ENCODE measurements at regions not wholly inside any gene's neighbourhood (a gene's known extent, or its start where the extent isn't known, plus 50 kb on each side); places are given as distances from the start of the nearest gene placed in this dataset.
"Not testable (repeated sequence)": the region's sequence is repeated elsewhere in the genome, so short reads cannot be mapped to it uniquely, and the experiment has no call there.

DNA sequence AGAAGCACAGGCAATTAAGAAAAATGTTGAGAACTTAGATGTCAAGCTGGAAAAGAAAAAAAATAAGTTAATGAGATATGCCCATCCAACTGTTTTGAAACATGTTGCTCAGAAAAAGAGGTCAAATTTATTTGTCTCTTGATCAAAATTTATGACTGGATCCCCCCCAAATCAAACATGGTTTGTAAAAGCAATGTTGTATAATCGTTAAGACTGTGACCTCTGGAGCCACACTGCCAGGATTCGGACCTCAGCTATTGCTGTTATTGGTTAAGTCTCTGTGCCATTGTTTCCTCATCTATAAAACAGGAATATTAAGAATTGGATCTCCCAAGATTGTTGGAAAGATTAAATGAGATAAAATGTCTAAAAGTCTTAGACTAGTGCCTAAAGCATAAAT is 51.9 kb upstream of the LRRK2 start:
- no peak overlapping the region for H3K4me3 ChIP-seq (ENCODE audit: low read depth, low read length)
- DNase-seq (ENCODE audit: low read depth) = no peak
- TF ChIP-seq, protein P1, sequence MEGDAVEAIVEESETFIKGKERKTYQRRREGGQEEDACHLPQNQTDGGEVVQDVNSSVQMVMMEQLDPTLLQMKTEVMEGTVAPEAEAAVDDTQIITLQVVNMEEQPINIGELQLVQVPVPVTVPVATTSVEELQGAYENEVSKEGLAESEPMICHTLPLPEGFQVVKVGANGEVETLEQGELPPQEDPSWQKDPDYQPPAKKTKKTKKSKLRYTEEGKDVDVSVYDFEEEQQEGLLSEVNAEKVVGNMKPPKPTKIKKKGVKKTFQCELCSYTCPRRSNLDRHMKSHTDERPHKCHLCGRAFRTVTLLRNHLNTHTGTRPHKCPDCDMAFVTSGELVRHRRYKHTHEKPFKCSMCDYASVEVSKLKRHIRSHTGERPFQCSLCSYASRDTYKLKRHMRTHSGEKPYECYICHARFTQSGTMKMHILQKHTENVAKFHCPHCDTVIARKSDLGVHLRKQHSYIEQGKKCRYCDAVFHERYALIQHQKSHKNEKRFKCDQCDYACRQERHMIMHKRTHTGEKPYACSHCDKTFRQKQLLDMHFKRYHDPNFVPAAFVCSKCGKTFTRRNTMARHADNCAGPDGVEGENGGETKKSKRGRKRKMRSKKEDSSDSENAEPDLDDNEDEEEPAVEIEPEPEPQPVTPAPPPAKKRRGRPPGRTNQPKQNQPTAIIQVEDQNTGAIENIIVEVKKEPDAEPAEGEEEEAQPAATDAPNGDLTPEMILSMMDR (IDR thresholded peaks at IDR 0.05; ENCODE audit: low read depth, low read length, missing control alignments) = no peak

GRCh38 chr12:40171501-40171900 is 53.3 kb upstream of the LRRK2 start:
- no peak for DNase-seq (ENCODE audit: low read depth)
- no peak overlapping the region for H3K4me3 ChIP-seq (ENCODE audit: low read depth, low read length)
- TF ChIP-seq, protein P1 (IDR thresholded peaks at IDR 0.05; ENCODE audit: low read depth, low read length, missing control alignments) = no peak

- TF ChIP-seq, protein P1 (IDR thresholded peaks at IDR 0.05; ENCODE audit: low read depth, low read length, missing control alignments) = no peak
- DNase-seq (ENCODE audit: low read depth) = no peak
- no peak overlapping the region for H3K4me3 ChIP-seq (ENCODE audit: low read depth, low read length)
These were observed 53.7 kb upstream of the LRRK2 start for GRCh38 chr12:40171066-40171465.

DNA sequence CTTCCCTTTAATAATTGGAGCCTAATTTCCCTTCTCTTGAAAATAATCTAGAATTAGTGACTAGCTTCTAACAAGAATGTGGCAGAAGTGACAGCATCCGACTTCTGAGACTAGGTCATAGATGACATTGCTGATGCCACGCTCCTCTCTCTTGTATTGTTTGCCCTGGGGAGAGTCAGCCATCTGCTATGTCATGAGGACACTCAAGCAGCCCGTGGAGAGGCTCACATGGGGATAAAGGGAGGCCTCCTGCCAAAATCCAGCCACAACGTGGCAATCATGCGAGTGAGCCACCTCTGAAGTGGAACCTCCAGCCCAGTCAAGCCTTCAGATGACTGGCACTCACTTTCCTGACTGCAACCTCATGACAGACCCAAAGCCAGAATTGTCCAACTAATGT is 54.2 kb upstream of the LRRK2 start:
- no peak overlapping the region for H3K4me3 ChIP-seq (ENCODE audit: low read depth, low read length)
- TF ChIP-seq, protein P1 (IDR thresholded peaks at IDR 0.05; ENCODE audit: low read depth, low read length, missing control alignments) = no peak
- DNase-seq (ENCODE audit: low read depth) = no peak

DNA sequence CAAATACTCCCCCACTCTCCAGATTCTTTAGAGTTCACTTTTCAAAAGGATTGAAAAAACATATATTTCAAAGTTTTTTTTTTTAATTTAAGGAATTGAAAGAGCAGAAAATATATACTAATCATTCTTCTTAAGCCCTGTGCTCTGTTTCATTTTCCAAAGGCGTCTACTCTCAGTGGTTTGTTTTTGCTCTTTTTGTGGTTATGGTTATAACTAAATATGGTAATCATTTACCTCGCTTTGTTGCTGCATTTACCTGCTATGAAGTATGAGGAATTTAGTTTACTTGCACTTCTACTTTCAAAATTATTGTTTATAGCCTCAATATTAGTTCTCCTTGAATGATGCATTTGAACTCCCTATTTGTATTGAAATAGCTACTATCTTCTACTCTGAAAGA is 55.9 kb upstream of the LRRK2 start:
- DNase-seq (ENCODE audit: low read depth) = peak; percentile 74
- no peak overlapping the region; the same call in 1 of the 2 replicates for H3K4me3 ChIP-seq (ENCODE audit: low read depth, low read length)
- TF ChIP-seq, protein P1 (IDR thresholded peaks at IDR 0.05; ENCODE audit: low read depth, low read length, missing control alignments) = no peak

GRCh38 chr12:40168419-40168818 is 56.4 kb upstream of the LRRK2 start:
- H3K4me3 ChIP-seq (ENCODE audit: low read depth, low read length); DNase-seq (ENCODE audit: low read depth): not testable (repeated sequence)

DNA sequence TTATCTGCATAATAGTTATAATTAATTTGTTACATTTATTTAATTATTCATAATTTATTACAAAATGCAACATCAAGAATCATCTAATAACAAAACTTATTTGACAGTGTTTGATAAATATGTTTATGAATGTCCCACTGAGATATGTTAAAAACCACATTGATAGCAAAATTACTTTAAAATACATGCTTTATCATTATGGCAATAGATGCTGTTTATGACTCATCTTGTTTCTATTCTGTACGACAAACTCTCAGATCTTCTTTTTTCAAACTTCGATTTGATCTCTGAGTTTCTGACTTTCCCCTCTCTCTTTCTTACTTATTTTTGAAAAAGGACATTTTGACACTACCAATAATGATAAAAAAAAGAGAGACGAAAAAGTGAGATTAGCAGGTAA is 56.8 kb upstream of the LRRK2 start:
- H3K4me3 ChIP-seq (ENCODE audit: low read depth, low read length) = no peak overlapping the region
- TF ChIP-seq, protein P1 (IDR thresholded peaks at IDR 0.05; ENCODE audit: low read depth, low read length, missing control alignments) = no peak
- no peak for DNase-seq (ENCODE audit: low read depth)

DNA sequence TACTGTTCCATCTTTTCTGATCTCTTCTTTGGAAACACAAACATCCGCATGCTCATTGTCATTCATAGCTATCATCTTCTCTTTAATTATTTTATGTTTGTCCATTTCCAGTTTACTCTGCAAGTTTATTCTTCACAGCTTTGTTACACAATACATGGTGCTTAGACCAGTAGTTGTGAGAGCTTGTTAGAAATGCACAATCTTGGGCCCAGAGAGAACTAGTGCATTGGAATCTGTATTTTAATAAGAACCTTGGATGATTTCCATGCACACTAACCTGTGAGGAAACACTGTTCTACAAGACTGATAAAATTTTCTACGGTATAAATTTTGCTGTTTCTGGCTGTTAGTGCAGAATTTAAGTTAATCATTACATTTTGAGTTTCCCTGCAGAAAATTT is 59.3 kb upstream of the SLC2A13 start:
- TF ChIP-seq, protein P1 (IDR thresholded peaks at IDR 0.05; ENCODE audit: low read depth, low read length, missing control alignments) = no peak
- no peak for DNase-seq (ENCODE audit: low read depth)
- H3K4me3 ChIP-seq (ENCODE audit: low read depth, low read length) = no peak overlapping the region
